NCI-H2107 treated with DMSO at 0.1 percent for 48 hours (cell line): ENCODE measurements at regions not wholly inside any gene's neighbourhood (a gene's known extent, or its start where the extent isn't known, plus 50 kb on each side); places are given as distances from the start of the nearest gene placed in this dataset.

Experiments
- DNase-seq: peaks from one replicate; lab custom pipeline; 2025; ENCODE audit not compliant: unreplicated experiment; lab: John Stamatoyannopoulos, UW

- DNase-seq: no peak
Observed at GRCh38 chr12:45668641-45669040, 60.9 kb upstream of the ARID2 start.

GRCh38 chr12:45669093-45669492 lies 60.4 kb upstream of the ARID2 start:
- no peak for DNase-seq

- DNase-seq: no peak
Observed at GRCh38 chr12:45669792-45670191, 59.7 kb upstream of the ARID2 start.

GRCh38 chr12:45670346-45671065 lies 59.0 kb upstream of the ARID2 start:
- no peak for DNase-seq

GRCh38 chr12:45671254-45671653 lies 58.3 kb upstream of the ARID2 start:
- DNase-seq: no peak

GRCh38 chr12:45674181-45674977 lies 55.1 kb upstream of the ARID2 start:
- peak; percentile 15 for DNase-seq

- DNase-seq: no peak
Observed at GRCh38 chr12:45675534-45675933, 54.0 kb upstream of the ARID2 start.
